Neural cell (in vitro differentiated cells): ENCODE measurements at regions not wholly inside any gene's neighbourhood (a gene's known extent, or its start where the extent isn't known, plus 50 kb on each side); places are given as distances from the start of the nearest gene placed in this dataset.

ENCODE experiments used
- H2AFZ ChIP-seq: fragments of 200-600, 300-800 bp; sonication (generic), shearing (Covaris generic); 2 replicates; pipeline ENCODE4 v1.6.0; 2014; ENCODE audit warnings: low read depth, mild to moderate bottlenecking, antibody characterized with exemption, low read length, moderate library complexity
- H3F3A ChIP-seq: fragments of 200-600 bp; shearing (Covaris generic); 2 replicates; pipeline ENCODE4 v1.6.1; 2016; ENCODE audit warnings: mild to moderate bottlenecking, moderate library complexity, mixed read lengths, antibody characterized with exemption, low read length; ENCODE audit not compliant: insufficient read depth, poor library complexity, severe bottlenecking
- H3K27ac ChIP-seq: fragments of 200-600, 300-800 bp; sonication (generic), shearing (Covaris generic); 2 replicates; pipeline ENCODE4 v1.5.1; 2014; ENCODE audit warnings: mild to moderate bottlenecking, low read length, moderate library complexity
- H3K27me3 ChIP-seq: fragments of 300-800, 200-600 bp; sonication (generic), shearing (Covaris generic); 2 replicates; pipeline ENCODE4 v1.6.0; 2014; ENCODE audit warnings: mild to moderate bottlenecking, low read depth, low read length, moderate library complexity; ENCODE audit not compliant: insufficient read depth
- H3K36me3 ChIP-seq: fragments of 300-800, 200-600 bp; sonication (generic), shearing (Covaris generic); 2 replicates; pipeline ENCODE4 v1.5.1; 2014; ENCODE audit warnings: mild to moderate bottlenecking, antibody characterized with exemption, low read length, moderate library complexity; ENCODE audit not compliant: insufficient read depth
- H3K4me2 ChIP-seq: fragments of 300-800, 200-600 bp; sonication (generic), shearing (Covaris generic); 2 replicates; pipeline ENCODE4 v1.6.0; 2014; ENCODE audit warnings: mild to moderate bottlenecking, low read length
- H3K4me3 ChIP-seq: fragments of 300-800, 200-600 bp; sonication (generic), shearing (Covaris generic); 2 replicates; pipeline ENCODE4 v1.5.1; 2014; ENCODE audit warnings: mild to moderate bottlenecking, low read length, moderate library complexity
- H3K79me2 ChIP-seq: fragments of 200-600 bp; shearing (Covaris generic); replicated peaks from 2 replicates; pipeline ENCODE4 v1.6.0; 2014; ENCODE audit warnings: mild to moderate bottlenecking, low read length, moderate library complexity; ENCODE audit not compliant: insufficient read depth
- H3K9ac ChIP-seq: fragments of 300-800, 200-600 bp; sonication (generic), shearing (Covaris generic); 2 replicates; pipeline ENCODE4 v1.6.1; 2016; ENCODE audit warnings: mild to moderate bottlenecking, low read length, mixed read lengths
- H3K9me2 ChIP-seq: fragments of 200-600 bp; shearing (Covaris generic); 2 replicates; pipeline ENCODE4 v1.6.1; 2016; ENCODE audit warnings: mild to moderate bottlenecking, low read length, mixed read lengths; ENCODE audit not compliant: insufficient read depth
- H3K9me3 ChIP-seq: fragments of 200-600, 300-800 bp; sonication (generic), shearing (Covaris generic); 2 replicates; pipeline ENCODE4 v1.6.1; 2016; ENCODE audit warnings: mild to moderate bottlenecking, mixed run types, low read length, moderate library complexity, mixed read lengths
- H4K20me1 ChIP-seq: fragments of 200-600 bp; shearing (Covaris generic); 2 replicates; pipeline ENCODE4 v1.6.1; 2016; ENCODE audit warnings: mild to moderate bottlenecking, mixed run types; ENCODE audit not compliant: insufficient read depth
- EP300 ChIP-seq: fragments of 450-650 bp; conservative IDR thresholded peaks from 2 replicates; pipeline ENCODE4 v1.6.1; 2014; ENCODE audit warnings: antibody characterized with exemption, mild to moderate bottlenecking, moderate library complexity; ENCODE audit not compliant: poor library complexity, severe bottlenecking
- EZH2 ChIP-seq: fragments of 200-600, 300-800 bp; shearing (Covaris generic), sonication (generic); IDR thresholded peaks from 2 replicates; pipeline ENCODE4 v1.6.1; 2014; ENCODE audit warnings: antibody characterized with exemption, low read length, borderline replicate concordance, mild to moderate bottlenecking; ENCODE audit not compliant: insufficient read depth, poor library complexity, severe bottlenecking
- MXI1 ChIP-seq: fragments of 450-650 bp; conservative IDR thresholded peaks from 2 replicates; pipeline ENCODE4 v1.6.1; 2014; ENCODE audit warnings: antibody characterized with exemption, mild to moderate bottlenecking; ENCODE audit not compliant: poor library complexity, severe bottlenecking
- POLR2AphosphoS5 ChIP-seq: IDR thresholded peaks from 2 replicates; pipeline ENCODE4 v1.6.1; 2012
- RAD21 ChIP-seq: fragments of 450-650 bp; conservative IDR thresholded peaks from 2 replicates; pipeline ENCODE4 v1.6.1; 2014; ENCODE audit warnings: antibody characterized with exemption, mild to moderate bottlenecking, moderate library complexity
- SMC3 ChIP-seq: fragments of 450-650 bp; conservative IDR thresholded peaks from 2 replicates; pipeline ENCODE4 v1.6.1; 2014; ENCODE audit warnings: antibody characterized with exemption, mild to moderate bottlenecking, moderate library complexity; ENCODE audit not compliant: poor library complexity
- TAF1 ChIP-seq: IDR thresholded peaks from 2 replicates; pipeline ENCODE4 v1.6.1; 2012; ENCODE audit warnings: low read depth
- TF ChIP-seq, protein P1 (sequence below): fragments of 450-650 bp; IDR thresholded peaks from 2 replicates; pipeline ENCODE4 v1.5.1; 2014; ENCODE audit warnings: antibody characterized with exemption, mild to moderate bottlenecking, moderate library complexity; ENCODE audit not compliant: poor library complexity, severe bottlenecking
- TF ChIP-seq, protein P2 (sequence below): IDR thresholded peaks from 2 replicates; pipeline ENCODE4 v1.6.1; 2012; ENCODE audit warnings: borderline replicate concordance

DNA sequence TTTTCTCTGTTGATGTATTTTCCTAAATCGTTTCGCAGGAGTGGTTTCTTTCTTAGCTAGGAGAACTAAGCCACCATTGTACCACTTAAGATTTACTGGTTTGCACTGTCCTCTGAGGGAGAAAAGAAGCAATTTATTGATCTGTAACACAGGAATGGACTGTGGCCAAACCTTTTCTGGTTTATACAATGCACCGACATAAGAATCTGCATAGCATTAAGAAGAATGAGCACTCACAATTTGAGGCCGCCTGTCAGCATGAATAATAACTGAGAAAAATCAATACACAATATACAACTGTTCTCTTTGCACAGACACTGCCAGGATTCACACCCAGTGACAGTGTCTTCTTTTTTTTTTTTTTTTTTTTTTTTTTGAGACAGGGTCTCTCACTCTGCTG, 168.6 kb upstream of the DMRT1 start:
- Histone ChIP-seq H2AFZ (no peak overlapping the region), H3K9me3 (no peaks in the 10 kb centered on the region), H3K9ac (no peak overlapping the region), H3F3A (no peaks in the 10 kb centered on the region), H3K27me3 (no peaks in the 10 kb centered on the region), H3K9me2 (no peaks in the 10 kb centered on the region), H3K4me3 (no peak overlapping the region), H3K27ac (no peak overlapping the region), H3K79me2 (no peaks in the 10 kb centered on the region), H4K20me1 (no peaks in the 10 kb centered on the region), H3K36me3 (no peaks in the 10 kb centered on the region), H3K4me2 (no peak overlapping the region)
- TF ChIP-seq POLR2AphosphoS5 (no peak), SMC3 (no peak), RAD21 (no peak)
- TF ChIP-seq, protein P1, sequence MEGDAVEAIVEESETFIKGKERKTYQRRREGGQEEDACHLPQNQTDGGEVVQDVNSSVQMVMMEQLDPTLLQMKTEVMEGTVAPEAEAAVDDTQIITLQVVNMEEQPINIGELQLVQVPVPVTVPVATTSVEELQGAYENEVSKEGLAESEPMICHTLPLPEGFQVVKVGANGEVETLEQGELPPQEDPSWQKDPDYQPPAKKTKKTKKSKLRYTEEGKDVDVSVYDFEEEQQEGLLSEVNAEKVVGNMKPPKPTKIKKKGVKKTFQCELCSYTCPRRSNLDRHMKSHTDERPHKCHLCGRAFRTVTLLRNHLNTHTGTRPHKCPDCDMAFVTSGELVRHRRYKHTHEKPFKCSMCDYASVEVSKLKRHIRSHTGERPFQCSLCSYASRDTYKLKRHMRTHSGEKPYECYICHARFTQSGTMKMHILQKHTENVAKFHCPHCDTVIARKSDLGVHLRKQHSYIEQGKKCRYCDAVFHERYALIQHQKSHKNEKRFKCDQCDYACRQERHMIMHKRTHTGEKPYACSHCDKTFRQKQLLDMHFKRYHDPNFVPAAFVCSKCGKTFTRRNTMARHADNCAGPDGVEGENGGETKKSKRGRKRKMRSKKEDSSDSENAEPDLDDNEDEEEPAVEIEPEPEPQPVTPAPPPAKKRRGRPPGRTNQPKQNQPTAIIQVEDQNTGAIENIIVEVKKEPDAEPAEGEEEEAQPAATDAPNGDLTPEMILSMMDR: no peak
- TF ChIP-seq, protein P2, sequence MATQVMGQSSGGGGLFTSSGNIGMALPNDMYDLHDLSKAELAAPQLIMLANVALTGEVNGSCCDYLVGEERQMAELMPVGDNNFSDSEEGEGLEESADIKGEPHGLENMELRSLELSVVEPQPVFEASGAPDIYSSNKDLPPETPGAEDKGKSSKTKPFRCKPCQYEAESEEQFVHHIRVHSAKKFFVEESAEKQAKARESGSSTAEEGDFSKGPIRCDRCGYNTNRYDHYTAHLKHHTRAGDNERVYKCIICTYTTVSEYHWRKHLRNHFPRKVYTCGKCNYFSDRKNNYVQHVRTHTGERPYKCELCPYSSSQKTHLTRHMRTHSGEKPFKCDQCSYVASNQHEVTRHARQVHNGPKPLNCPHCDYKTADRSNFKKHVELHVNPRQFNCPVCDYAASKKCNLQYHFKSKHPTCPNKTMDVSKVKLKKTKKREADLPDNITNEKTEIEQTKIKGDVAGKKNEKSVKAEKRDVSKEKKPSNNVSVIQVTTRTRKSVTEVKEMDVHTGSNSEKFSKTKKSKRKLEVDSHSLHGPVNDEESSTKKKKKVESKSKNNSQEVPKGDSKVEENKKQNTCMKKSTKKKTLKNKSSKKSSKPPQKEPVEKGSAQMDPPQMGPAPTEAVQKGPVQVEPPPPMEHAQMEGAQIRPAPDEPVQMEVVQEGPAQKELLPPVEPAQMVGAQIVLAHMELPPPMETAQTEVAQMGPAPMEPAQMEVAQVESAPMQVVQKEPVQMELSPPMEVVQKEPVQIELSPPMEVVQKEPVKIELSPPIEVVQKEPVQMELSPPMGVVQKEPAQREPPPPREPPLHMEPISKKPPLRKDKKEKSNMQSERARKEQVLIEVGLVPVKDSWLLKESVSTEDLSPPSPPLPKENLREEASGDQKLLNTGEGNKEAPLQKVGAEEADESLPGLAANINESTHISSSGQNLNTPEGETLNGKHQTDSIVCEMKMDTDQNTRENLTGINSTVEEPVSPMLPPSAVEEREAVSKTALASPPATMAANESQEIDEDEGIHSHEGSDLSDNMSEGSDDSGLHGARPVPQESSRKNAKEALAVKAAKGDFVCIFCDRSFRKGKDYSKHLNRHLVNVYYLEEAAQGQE: no peak

DNA sequence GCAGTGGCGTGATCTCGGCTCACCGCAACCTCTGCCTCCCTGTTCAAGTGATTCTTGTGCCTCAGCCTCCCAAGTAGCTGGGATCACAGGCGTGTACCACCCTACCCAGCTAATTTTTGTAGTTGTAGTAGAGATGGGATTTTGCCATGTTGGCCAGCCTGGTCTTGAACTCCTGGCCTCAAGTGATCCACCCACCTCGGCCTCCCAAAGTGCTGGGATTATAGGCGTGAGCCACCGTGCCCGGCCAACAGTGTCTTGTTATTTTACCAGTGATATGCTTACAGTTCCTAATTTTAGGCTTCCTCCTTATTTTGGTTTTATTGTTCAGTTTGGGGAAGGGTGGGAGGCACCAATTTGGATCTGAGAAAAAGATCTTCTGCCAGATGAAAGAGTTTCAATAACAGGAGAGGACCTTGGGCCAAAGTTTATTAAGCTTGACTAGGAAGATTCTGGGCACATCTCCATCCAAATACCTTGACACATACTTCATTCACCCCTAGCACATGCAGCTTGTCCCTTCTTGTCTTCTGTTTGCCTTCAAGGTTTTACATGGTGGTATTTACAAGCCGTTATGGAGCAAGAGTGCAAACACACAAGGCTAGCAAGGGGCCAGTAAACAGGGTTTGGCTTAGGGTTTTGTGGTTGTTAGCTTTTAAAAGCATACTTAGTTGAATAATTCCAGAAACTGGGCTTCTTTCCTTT, 168.1 kb upstream of the DMRT1 start:
- no peak overlapping the region for H3K9ac ChIP-seq
- no peak overlapping the region for H3K4me2 ChIP-seq
- no peaks in the 10 kb centered on the region for H3K9me2 ChIP-seq
- H3K36me3 ChIP-seq: no peaks in the 10 kb centered on the region
- no peak overlapping the region for H2AFZ ChIP-seq
- no peaks in the 10 kb centered on the region for H3K27me3 ChIP-seq
- H3K79me2 ChIP-seq: no peaks in the 10 kb centered on the region
- no peaks in the 10 kb centered on the region for H3K9me3 ChIP-seq
- no peaks in the 10 kb centered on the region for H4K20me1 ChIP-seq
- TF ChIP-seq, protein P2: no peak
- no peak for TF ChIP-seq MXI1
- no peak for TF ChIP-seq SMC3
- TF ChIP-seq, protein P1: no peak
- no peak for TF ChIP-seq POLR2AphosphoS5
- no peak for TF ChIP-seq TAF1
- TF ChIP-seq EP300: no peak
- TF ChIP-seq EZH2: no peak
- no peak for TF ChIP-seq RAD21
- H3K27ac ChIP-seq: no peak overlapping the region
- no peaks in the 10 kb centered on the region for H3F3A ChIP-seq
- no peak overlapping the region for H3K4me3 ChIP-seq
